ENCODE measurements at regions not wholly inside any gene's neighbourhood (a gene's known extent, or its start where the extent isn't known, plus 50 kb on each side); places are given as distances from the start of the nearest gene placed in this dataset.

DNA sequence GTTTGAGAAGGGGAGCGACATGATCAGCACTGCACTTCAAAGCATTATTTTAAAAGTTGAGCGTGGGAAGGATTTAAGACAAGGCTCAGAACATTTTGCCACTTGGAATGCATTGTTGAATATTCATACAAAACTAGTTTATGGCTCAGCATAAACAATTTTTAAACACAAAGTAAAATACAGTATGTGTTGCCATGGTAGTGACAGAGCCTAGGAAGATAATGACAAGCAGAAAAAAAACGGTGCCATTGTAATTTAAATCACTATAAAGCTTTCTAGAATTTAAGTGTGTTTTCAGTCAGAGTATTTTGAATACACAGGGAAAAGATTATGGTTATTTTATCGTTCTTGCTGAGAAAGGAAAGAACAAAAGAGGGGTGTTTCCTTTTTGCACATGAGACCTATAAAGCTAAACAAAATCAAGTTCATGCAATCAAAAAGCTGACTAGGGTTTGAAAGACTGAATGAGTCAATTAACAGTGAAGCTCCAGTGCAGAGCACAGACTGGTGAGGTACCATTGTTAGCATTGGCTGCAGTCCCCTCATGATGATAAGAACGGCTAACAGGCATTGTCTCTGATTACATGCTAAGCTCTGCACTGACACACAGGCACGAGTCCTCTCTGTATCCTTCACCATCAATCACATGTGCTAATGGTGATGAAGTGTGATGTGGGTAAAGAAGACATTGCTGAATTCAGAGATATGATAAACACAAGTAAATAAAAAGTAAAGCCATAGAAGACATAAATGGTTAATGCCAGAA, 181.9 kb upstream of the VSTM2A start:
- ChIA-PET POLR2A (no interaction called here), CTCF (interaction anchor here (1.4 kb wide), 1 partner anchor 14 kb away, joined by 4 read pairs; no protein-coding TSS in a partner anchor)
- no peaks in the 10 kb centered on the region for H3K9me3 ChIP-seq (replicated peaks; ENCODE audit: control insufficient read depth, insufficient read depth, low read length)

GRCh38 chr7:54390565-54390964, 151.6 kb upstream of the VSTM2A start:
- WGBS (ENCODE audit: insufficient coverage, insufficient replicate concordance, low lambda C conversion rate, missing lambda C conversion rate), result 62% methylated on average over 1 of the region's 1 CpG
- Histone ChIP-seq H3K27ac (ENCODE audit: control insufficient read depth, insufficient read depth) (no peak overlapping the region), H3K4me2 (ENCODE audit: control insufficient read depth, insufficient read depth) (no peak overlapping the region), H3K79me2 (ENCODE audit: control insufficient read depth, insufficient read depth, low read length) (no peaks in the 10 kb centered on the region), H3K9me3 (replicated peaks; ENCODE audit: control insufficient read depth, insufficient read depth, low read length) (no peaks in the 10 kb centered on the region), H4K20me1 (ENCODE audit: control insufficient read depth, insufficient read depth) (no peaks in the 10 kb centered on the region), H3K4me1 (ENCODE audit: control insufficient read depth, insufficient read depth, low read length) (no peaks in the 10 kb centered on the region), H3K36me3 (ENCODE audit: control insufficient read depth in 2 of 2, insufficient read depth in 2 of 2, low read length in 1 of 2) (no peaks in the 10 kb centered on the region), H2AFZ (ENCODE audit: control insufficient read depth, low read depth, low read length) (no peak overlapping the region), H3K4me3 (no peak overlapping the region), H3K27me3 (replicated peaks in 1 of 2; ENCODE audit: control insufficient read depth in 2 of 2, insufficient read depth in 2 of 2, low read length in 1 of 2) (no peaks in the 10 kb centered on the region), H3K9ac (ENCODE audit: control insufficient read depth, insufficient read depth, low read length) (no peak overlapping the region)
- ChIA-PET RAD21 (ENCODE audit: unreplicated experiment) (interaction anchor here (5.3 kb wide), 1 partner anchor 55 kb away, joined by 26 read pairs; no protein-coding TSS in a partner anchor), CTCF (interaction anchor here (1.4 kb wide), 1 partner anchor 54 kb away, joined by 5 read pairs; no protein-coding TSS in a partner anchor), POLR2A (interaction anchor here (0.6 kb wide), 1 partner anchor 24 kb away, joined by 3 read pairs; no protein-coding TSS in a partner anchor), SMC1A (ENCODE audit: uncharacterized antibody, unreplicated experiment) (interaction anchor here (1.7 to 5.1 kb wide), 2 partner anchors 7 to 55 kb away, joined by 8 to 60 read pairs; no protein-coding TSS in a partner anchor)
- no peak for DNase-seq (ENCODE audit: low read depth, low spot score)
- BruUV-seq (replicated peaks), result no TSS peak
- in situ Hi-C loops (cut with MboI), result no loop called here
- ATAC-seq, result no peak
- intact Hi-C loops (cut with micrococcal nuclease; ENCODE audit: unreplicated experiment), result loop anchor here (5.0 kb wide), 1 partner anchor 53 kb away; no protein-coding TSS in a partner anchor
- FAIRE-seq, result no peak
- TF ChIP-seq NFIC (IDR thresholded peaks at IDR 0.05; ENCODE audit: low read depth, low read length) (no peak), POLR2A (IDR thresholded peaks at IDR 0.05; ENCODE audit: low read depth, low read length) (no peak), FOS (IDR thresholded peaks at IDR 0.05; ENCODE audit: borderline replicate concordance, extremely low read depth, insufficient read length) (no peak), IKZF2 (IDR thresholded peaks at IDR 0.05) (no peak), BHLHE40 (IDR thresholded peaks at IDR 0.05; ENCODE audit: borderline replicate concordance in 1 of 2, low read depth in 2 of 2, low read length in 1 of 2) (no peak), RBBP5 (conservative IDR thresholded peaks at IDR 0.05) (no peak), WRNIP1 (IDR thresholded peaks at IDR 0.05; ENCODE audit: borderline replicate concordance, low read depth, low read length) (no peak), SREBF2 (IDR thresholded peaks at IDR 0.05; ENCODE audit: low read length) (no peak), PRDM15 (CRISPR knock-in tag; IDR thresholded peaks at IDR 0.05) (no peak)
- TF ChIP-seq, protein P1, sequence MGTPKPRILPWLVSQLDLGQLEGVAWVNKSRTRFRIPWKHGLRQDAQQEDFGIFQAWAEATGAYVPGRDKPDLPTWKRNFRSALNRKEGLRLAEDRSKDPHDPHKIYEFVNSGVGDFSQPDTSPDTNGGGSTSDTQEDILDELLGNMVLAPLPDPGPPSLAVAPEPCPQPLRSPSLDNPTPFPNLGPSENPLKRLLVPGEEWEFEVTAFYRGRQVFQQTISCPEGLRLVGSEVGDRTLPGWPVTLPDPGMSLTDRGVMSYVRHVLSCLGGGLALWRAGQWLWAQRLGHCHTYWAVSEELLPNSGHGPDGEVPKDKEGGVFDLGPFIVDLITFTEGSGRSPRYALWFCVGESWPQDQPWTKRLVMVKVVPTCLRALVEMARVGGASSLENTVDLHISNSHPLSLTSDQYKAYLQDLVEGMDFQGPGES (IDR thresholded peaks at IDR 0.05), result no peak

More for the DNA sequence above, 181.9 kb upstream of the VSTM2A start:
- SMC1A ChIA-PET (ENCODE audit: uncharacterized antibody, unreplicated experiment), result interaction anchor here (0.7 kb wide), 1 partner anchor 15 kb away, joined by 4 read pairs; no protein-coding TSS in a partner anchor
- no TSS peak for BruUV-seq (replicated peaks)
- Histone ChIP-seq H3K4me3 (no peak overlapping the region), H3K4me1 (ENCODE audit: control insufficient read depth, insufficient read depth, low read length) (no peaks in the 10 kb centered on the region), H3K79me2 (ENCODE audit: control insufficient read depth, insufficient read depth, low read length) (no peaks in the 10 kb centered on the region), H3K27ac (ENCODE audit: control insufficient read depth, insufficient read depth) (no peak overlapping the region), H2AFZ (ENCODE audit: control insufficient read depth, low read depth, low read length) (no peak overlapping the region), H3K4me2 (ENCODE audit: control insufficient read depth, insufficient read depth) (no peak overlapping the region), H3K27me3 (replicated peaks in 1 of 2; ENCODE audit: control insufficient read depth in 2 of 2, insufficient read depth in 2 of 2, low read length in 1 of 2) (no peaks in the 10 kb centered on the region), H3K9ac (ENCODE audit: control insufficient read depth, insufficient read depth, low read length) (no peak overlapping the region), H3K36me3 (ENCODE audit: control insufficient read depth in 2 of 2, insufficient read depth in 2 of 2, low read length in 1 of 2) (no peaks in the 10 kb centered on the region), H4K20me1 (ENCODE audit: control insufficient read depth, insufficient read depth) (no peaks in the 10 kb centered on the region)
- WGBS (ENCODE audit: insufficient coverage, insufficient replicate concordance, low lambda C conversion rate, missing lambda C conversion rate), result 8% methylated on average over 6 of the region's 6 CpGs
- in situ Hi-C loops (cut with MboI) (no loop called here), intact Hi-C loops (cut with micrococcal nuclease; ENCODE audit: unreplicated experiment) (no loop called here)
- DNase-seq (ENCODE audit: low read depth, low spot score) (no peak), FAIRE-seq (no peak), ATAC-seq (no peak)
- TF ChIP-seq LARP7 (IDR thresholded peaks at IDR 0.05) (no peak), TCF7 (IDR thresholded peaks at IDR 0.05; ENCODE audit: borderline replicate concordance) (no peak), MXI1 (IDR thresholded peaks at IDR 0.05; ENCODE audit: low read depth, low read length) (no peak), CHD1 (IDR thresholded peaks at IDR 0.05; ENCODE audit: low read depth, low read length) (no peak), HDGF (IDR thresholded peaks at IDR 0.05) (no peak), NFXL1 (IDR thresholded peaks at IDR 0.05; ENCODE audit: borderline replicate concordance) (no peak), PAX5 (IDR thresholded peaks at IDR 0.05; ENCODE audit: borderline replicate concordance, low read depth, low read length) (no peak), ZNF622 (IDR thresholded peaks at IDR 0.05) (no peak)
- RAD21 ChIA-PET (ENCODE audit: unreplicated experiment), result interaction anchor here (1.4 to 1.9 kb wide), 2 partner anchors 23 to 34 kb away, joined by 4 to 5 read pairs; no protein-coding TSS in a partner anchor

Data from GM12878 (cell line).